ENCODE measurements at regions not wholly inside any gene's neighbourhood (a gene's known extent, or its start where the extent isn't known, plus 50 kb on each side); places are given as distances from the start of the nearest gene placed in this dataset.
"Not testable (repeated sequence)": the region's sequence is repeated elsewhere in the genome, so short reads cannot be mapped to it uniquely, and the experiment has no call there.

DNA sequence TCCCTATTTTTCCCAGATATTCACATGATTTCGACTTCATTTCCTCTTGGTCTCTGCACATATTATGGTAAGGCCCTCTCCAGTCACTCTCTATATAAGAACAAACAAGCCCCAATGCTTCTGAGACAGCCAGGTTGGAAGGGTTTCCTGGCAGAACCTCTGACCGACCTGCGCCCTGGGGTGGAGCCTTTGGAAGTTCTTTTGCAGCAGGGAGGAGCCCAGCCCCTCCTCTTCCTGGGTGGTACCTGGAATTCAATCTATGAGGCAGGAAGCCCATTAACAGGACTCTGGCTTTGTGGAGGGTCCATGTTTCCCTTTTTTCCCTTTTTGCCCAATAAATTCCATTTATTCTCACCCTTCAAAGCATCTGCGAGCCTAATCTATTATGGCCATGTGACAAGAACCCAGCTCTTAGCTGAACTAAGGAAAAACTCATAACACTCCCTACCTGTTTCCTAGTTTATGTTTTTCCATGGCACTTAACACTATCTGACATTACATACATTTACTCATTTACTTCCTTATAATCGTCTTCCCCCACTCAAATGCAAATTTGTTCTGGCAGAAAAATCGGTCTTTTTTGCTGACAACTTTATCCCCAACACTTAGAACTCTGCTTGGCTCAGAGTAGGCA, 92.5 kb upstream of the FRMD4A start:
- DNase-seq = no peak

DNA sequence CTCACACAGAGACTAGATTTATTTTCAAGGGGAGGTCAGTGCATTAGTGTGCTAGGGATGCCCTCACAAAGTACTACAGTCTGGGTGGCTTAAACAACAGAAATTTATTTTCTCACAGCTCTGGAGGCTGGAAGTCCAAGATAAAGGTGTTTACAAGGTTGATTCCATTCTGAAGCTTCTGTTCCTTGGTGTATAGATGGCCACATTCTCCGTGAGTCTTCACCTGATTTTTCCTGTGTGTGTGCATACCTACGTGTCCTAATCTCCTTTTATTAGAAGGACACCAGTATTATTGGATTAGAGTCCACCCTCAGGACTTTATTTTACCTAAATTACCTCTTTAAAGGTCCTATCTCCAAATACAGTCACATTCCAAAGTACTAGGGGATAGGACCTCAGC, 91.7 kb upstream of the FRMD4A start:
- no peak for DNase-seq

DNA sequence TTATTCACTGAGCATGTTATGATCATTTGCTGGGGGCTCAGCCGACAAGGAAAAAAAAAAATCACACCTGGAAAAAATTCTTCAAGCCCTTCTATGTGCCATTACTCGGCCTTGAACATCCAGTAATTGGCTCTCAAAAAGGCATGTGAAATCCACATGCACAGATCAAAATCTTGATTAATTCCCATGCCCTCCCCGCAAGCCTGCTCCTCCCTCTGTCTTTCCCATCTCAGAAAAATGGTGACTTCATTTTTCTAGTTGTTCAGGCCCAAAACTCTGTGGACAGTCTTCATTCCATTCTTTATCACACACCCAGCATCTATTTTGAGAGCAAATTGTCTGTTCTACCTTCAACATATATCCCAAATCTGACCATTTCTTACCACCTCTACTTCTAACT, 91.2 kb upstream of the FRMD4A start:
- DNase-seq = no peak

DNA sequence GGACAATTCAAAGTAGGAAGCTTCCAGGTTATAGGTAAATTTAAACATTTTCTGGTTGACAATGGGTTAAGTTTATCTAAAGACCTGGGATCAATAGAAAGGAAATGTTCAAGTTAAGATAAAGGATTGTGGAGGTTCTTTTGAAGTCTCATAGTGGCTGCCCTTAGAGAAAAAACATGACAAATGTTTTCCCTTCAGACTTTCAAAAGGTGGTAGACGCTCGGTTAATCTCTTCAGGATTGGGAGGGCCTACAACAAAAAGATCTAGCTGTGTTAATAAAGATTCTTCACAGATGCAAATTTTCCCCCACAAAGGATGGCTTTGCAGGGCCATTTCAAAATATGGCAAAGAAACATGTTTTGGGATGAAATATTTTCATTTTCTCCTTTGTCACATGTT, 86.6 kb upstream of the FRMD4A start:
- DNase-seq = not testable (repeated sequence)

DNA sequence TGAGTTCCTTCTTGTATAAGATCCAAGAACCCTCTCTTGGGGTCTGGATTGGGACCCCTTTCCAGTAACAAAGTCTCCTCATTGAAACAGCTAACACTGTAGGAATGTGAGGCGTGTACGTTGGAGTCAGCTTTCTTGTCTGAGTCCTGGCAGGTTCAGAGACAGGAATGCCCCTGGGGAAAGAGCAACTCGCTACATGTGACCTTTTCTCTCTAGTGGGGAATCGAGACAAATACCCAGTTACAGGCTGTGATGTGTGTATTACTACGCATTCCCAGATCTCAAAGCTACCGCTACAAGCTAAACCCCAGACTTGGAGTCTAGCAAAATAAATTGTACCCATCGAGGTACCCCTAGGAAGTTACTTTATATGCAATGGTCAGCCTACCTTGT, 85.6 kb upstream of the FRMD4A start:
- no peak for DNase-seq

DNA sequence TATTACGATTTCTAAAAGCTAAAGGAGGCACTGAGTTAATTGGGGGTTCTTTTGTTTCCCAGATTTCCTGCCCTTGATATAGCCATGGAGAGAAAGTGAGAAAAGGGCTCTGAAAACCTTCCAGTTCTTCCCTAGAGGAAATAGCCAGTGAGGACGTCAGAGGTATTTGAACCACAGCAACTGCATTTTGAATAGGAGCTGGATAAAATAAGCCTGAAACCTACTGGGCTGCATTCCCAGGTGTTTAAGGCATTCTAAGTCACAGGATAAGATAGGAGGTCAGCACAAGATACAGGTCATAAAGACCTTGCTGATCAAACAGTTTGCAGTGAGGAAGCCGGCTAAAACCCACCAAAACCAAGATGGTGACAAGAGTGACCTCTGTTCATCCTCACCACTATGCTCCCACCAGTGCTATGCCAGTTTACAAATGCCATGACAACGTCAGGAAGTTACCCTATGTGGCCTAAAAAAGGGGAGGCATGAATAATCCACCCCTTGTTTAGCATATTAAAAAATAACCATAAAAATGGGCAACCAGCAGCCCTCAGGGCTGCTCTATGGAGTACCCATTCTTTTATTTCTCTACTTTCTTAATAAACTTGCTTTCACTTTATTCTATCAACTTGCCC, 85.1 kb upstream of the FRMD4A start:
- DNase-seq = no peak

DNA sequence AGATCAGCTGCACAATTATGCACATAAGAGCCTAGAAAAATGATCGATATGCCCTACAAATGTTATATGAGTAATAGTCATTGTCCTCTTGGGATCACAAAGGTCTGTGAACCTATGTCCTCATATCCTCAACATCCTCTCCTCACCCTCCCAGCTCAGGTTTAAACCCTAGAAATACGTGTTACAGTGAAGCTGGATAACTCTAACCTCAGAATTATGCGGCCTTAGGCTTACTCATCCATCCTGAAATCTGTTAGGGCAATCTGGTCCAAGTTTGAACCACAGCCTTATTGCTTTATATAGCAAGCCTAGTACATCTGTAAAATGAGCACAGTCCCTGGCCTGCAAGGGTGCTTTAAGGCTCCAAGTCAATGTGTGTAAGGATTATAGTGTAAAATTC, 84.2 kb upstream of the FRMD4A start:
- no peak for DNase-seq

DNA sequence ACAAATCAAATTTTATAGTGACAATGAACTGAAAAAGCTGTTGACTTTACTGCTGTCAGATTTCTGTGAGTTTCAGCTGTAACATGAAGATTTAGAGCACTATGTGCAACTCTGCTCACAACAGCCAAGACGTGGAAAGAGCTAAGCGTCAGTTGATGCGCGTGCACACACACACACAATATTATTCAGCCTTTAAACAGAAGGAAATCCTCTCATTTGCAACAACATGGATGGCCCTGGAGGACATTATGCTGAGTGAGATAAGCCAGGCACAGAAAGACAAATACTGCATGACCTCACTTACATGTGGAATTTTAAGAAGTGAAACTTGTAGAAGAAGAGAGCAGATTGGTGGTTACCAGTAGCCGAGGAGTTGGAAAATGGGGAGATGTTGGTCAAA, 82.8 kb upstream of the FRMD4A start:
- DNase-seq = no peak

DNA sequence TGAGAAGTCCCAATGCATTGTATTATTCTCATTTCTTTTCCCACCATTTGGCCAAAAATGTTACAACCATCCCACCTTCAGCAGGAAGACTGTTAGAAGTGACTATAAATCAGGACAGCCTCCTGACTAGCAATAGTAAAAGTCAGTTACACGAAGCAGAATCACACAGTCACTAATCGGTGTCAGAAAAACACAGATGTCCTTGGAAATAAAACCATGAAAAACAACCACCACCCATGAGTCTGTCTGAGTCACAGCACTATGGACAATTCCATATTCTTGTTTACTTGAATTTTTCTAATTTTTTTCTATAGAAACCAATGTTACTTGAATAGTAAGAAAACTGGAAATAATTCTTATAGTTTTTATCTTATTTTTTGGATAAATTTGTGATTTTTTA, 81.9 kb upstream of the FRMD4A start:
- no peak for DNase-seq

DNA sequence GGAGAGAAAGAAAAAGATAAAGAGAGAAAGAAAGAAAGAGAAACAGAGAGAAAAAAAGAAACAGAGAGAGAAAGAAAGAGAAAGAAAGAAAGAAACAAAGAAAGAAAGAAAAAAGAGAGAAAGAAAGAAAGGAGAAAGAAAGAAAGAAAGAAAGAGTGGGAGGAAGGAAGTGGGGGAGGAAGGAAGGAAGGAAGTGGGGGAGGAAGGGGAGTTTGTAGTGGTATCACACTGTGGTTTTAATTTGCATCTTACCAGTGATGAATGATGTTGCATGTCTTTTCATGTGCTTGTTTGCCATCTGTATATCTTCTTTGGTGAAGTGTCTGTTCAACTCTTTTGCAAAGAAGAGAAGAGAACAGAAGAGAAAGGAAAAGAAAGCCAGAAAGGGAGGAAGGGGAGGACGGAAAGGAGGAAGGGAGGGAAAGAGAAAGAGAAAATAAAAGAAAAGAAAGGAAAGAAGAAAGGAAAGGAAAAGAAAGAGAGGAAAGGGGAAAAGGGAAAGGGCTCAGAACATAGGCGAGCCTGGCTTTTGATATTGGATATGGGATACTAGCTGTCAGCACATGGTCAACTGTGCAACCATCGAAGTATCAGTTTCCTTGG, 79.2 kb upstream of the FRMD4A start:
- DNase-seq = no peak

DNA sequence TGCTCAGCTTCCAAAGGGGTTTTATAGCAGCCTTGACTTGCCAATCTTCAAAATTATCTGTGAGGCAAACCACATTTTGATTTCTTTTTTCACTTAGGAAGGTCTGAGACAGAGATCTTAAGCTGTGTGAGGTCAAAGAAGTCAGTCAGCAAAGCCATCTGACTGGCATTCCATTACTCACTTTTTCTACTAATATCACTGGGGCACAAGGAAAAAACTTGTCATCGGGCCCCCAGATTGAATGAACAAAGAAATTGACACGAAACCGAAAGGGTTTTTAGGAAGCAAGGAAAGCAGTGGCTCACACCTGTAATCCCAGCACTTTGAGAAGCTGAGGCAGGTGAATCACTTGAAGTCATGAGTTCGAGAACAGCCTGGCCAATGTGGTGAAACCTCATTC, 78.5 kb upstream of the FRMD4A start:
- DNase-seq = no peak

DNA sequence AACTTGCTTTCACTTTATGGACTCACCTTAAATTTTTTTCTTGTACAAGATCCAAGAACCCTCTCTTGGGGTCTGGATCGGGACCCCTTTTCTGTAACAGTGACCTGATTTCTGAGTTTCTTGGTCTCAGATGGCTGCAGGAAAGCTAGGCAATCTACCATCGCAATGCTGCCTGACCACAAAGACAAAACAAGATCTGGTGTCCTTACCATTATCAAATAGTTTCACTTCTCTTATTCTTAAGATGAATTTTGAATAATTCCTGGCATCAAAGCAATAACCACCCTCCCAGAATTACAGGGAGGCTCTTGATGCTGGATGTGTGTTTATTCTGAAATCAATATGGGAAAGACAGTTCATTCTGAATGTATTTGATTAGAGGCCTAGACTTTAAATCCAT, 77.4 kb upstream of the FRMD4A start:
- DNase-seq = no peak

DNA sequence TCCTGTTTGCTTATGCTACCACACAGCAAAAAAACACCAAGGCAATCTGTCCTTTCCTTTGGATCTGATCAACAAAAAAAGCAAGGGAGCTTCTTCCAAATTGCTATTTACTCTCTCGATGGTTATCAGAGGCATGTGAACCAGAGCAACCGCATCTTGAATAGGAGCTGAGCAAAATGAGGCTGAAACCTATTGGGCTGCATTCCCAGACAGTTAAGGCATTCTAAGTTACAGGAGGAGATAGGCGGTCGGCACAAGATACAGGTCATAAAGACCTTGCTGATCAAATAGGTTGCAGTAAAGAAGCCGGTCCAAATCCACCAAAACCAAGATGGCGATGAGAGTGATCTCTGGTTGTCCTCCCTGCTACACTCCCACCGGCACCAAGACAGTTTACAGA, 76.8 kb upstream of the FRMD4A start:
- DNase-seq = no peak

DNA sequence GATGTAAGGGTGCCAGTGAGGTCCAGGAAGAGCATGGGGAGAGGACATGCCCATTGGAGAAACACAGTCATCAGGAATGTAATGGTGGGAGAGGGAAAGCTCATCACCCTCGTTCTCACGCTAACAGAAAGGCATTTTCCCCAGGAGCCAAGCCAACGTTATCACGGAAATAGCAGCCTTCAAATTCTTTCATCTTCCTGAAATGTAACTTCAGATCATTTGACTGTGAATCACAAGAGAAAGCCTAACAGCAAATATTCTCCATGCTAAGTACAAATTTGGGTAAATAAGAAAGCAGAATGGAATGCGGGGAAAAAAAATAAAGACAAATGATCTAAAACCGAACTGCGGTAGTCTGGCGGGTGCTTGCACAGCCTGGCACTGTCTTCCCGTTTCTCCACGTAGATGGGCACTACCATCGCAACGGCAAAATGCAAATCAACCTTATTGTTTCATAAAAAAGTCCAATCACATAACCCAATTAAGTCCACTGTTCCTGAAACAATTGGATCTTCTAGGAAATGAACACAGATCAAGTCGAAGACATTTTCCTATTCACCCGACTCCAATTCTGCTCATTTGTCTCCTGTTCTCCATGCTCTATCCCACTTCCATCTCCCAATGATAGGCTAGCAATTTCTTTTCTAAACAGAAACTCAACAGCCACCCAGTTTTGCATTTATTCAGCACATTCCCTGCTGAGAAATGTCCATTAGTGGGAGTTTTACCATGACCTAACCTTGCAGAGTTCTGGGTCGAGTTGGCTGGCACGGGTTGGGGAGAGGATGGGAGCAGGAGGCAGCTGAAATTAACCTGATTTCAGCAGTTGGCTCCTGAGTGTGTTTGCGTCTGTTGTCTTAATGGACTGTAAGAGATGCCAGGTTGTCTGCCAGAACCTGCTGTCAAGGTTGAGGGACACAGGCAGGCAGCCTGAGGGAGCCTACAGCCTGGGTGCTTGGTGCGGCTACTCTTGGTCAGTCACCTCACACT, 74.6 kb upstream of the FRMD4A start:
- DNase-seq = no peak

DNA sequence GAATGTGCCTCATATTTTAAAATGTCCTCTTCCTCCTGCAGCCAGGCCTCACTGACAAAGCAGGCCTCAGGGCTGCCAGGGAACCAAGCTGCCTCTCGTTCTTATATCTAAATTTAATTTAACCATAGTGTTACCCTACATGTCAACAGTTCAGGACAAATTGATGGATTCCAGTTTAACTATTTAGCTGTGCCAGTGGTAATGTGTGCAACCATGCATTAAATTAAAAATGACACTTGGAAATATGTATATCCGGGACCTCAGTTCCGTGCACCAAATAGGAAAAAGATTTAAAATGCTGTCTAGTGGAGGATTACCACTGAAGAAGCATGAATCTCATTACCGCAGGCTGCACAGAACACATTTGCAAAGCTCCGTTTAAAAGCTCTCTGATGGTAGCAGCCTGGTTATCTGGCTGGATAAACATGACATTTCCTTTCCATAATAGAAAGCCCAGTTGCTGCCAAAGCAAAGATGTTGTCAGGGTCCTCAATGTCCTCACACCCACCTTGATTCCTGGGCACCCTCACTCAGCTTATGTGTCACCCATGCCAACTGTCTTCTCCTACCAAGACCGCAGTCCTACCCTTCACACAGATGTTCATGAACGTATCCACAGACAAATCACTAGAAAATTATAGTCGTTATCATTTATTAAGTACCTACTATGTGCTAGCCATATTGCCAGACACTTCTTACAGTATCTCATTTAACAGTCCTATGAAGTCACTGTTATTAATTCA, 73.3 kb upstream of the FRMD4A start:
- DNase-seq = no peak

DNA sequence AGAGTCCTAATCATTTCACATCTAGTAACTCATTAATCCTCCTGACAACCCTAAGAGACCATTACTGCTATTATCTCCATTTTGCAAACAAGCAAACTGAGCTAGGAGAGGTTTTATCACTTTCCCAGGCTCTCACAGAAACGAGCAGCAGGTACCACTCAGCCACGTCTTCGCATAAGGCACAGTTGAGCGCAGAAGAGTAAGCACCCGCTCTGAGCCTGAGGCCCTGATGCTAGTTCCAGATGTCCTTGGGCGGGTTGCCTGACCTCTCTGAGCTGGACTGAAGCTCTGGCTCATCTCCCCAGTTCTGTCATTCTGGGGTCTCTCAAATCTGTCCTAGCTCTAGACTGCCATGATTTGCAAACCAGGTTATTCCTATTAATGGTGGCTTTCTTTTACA, 72.6 kb upstream of the FRMD4A start:
- DNase-seq = no peak

DNA sequence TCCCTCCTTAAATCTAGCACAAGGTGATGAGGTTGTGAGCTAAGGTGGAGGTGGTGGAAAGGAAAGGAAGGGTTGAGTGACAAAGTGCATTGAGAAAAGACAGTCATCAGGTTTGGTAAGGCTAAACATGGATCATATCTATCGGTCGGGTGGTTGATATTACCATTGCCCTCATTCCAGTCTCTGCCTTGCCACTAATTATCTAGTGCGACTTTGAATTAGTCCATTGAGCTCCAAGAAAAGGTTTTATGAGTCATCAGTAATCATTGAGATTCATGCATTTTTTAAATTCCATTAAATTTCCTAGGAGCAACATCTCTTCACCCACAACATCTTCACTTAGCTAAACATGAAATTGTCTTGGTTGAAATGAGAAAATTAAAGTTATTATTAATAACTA, 68.9 kb upstream of the FRMD4A start:
- no peak for DNase-seq

DNA sequence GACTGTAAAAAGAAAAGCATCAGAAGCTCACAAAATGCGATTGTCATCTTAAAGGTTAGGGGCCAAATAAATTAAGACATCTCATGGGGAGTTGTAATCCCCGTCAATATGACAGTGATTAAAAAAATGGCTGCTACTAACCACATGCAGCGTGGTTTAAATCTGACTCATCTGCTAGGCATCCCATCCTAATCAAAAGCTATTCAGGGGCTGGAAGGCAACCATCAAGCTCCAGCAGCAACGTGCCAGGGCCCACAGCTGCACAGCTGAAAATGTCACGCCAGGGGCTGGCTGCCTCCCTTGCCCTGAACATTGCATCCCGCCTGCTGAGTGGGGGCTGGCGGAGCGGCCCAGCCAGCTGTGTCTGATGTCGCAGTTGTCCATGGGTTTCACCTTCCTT, 66.3 kb upstream of the FRMD4A start:
- peak in 1 of 2 experiments; percentile 45 for DNase-seq

DNA sequence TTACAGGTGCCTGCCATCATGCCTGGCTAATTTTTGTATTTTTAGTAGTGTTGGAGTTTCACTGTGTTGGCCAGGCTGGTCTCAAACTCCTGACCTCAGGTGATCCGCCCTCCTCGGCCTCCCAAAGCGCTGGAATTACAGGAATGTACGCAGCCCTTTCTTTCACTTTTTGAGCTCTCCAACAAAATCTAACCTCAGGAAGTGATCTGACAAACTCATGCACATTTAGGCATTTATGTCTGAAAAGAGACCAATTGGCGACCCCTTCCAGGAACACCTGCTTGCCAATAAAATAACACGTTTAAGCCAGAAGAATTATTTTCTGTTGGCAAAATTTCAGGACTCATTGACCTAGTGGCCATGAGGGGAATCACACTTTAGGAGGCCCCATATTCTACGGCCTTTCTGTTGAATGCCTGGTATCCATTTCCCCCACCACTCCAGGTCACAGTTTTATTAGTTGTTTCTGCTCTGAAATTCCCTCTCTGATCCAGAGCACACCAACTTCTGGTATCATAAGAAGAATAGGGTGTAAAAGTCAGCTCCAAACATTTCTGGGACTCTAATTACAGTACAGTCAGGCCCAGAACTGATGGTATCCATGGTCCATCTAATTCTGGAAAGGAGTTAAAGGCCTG, 65.8 kb upstream of the FRMD4A start:
- DNase-seq = no peak

DNA sequence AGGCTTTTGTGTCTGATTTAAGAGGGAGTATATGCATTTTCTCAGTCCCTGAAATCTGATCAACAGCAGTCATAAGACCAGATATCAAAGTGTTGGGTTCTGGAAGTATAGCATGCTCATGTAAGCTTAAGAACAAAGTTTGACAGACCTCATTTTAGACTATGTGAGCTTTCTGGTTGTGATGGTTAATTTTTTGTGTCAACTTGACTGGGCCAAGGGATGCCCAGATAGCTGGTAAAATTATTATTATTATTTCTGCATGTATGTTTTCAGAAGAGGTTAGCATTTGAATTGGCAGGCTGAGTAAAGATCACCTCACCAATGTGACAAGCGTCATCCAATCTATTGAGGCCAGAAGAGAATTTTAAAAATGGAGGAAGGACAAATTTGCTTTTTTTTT, 63.5 kb upstream of the FRMD4A start:
- DNase-seq = no peak

DNA sequence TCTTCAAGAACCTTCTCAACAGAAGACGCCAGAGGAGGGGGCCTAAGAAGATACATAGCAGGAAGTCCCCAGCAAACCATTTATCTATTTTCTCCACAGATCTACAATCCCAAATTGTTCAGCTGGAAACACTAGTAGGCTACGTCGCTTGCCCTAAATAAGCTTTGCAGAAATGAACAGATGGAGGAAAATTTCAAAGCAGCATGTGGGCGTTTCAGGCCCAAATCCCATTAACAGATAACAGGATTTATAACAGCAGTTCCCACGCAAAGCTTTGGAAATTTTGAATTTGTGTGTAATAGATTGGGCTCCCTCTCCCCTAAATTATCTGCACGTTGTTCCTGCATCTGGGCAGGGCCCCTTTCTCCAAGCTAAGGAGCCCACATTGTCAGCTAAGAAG, 60.6 kb upstream of the FRMD4A start:
- no peak for DNase-seq

DNA sequence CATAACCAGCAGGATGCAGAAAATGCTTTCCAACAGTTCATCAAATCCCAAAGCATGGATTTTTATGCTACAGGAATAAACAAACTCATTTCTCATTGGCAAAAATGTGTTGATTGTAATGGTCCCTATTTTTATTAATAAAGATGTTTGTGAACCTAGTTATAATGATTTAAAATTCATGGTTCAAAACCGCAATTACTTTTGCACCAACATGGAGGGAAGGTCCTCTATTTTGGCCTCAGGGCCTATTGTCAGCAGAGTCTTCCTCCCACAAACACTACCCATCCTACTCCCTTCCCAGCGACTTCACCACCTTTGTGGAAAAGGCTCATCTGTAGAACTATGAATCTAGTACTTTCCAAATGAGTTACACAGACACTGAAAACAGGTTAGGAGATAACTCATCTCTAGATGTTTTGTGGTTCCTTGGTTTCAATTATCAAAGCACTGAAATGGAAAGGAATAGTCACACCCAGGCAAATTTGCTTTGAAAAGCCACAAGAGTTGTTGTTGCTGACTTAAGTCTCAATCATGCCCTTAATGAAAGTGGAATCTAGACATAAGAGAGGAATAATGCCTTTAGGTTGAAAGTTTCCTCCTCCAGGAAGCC, 59.4 kb upstream of the FRMD4A start:
- no peak for DNase-seq

All from SW 1271 (cell line).